ENCODE measurements at regions not wholly inside any gene's neighbourhood (a gene's known extent, or its start where the extent isn't known, plus 50 kb on each side); places are given as distances from the start of the nearest gene placed in this dataset.

DNA sequence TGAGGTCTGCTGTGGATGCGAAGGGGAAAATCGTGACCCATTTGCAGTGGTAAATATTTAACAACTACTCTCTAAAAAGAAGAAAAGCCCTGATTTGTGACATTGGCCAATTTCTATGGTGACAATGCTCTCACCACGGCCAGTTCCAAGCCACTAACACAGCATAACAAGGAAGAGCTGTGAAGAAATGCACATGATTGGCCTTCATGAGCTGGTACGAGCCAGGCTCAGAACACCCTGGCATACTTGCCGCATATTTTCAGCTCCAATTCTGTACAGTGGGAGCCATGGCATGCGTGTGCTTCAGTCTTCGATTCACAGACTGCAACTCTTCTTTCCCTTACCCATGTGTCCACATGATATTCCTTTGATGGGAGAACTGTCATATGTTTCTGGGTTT lies 363.9 kb upstream of the CDH5 start:
- H3K79me2 ChIP-seq (ENCODE audit: insufficient read depth, low read length) = no peaks in the 10 kb centered on the region
- no TSS peak for BruUV-seq (replicated peaks)
- ATAC-seq (no peak), DNase-seq (ENCODE audit: low read depth, low spot score) (no peak)
- H3K9me2 ChIP-seq (ENCODE audit: insufficient read depth) = no peaks in the 10 kb centered on the region
- no peak overlapping the region for H3K4me3 ChIP-seq (replicated peaks in 1 of 2; ENCODE audit: low read depth in 1 of 2, low read length in 2 of 2)
- no peaks in the 10 kb centered on the region for H3K9me3 ChIP-seq (ENCODE audit: control insufficient read depth in 1 of 2, insufficient read depth in 1 of 2, low read depth in 1 of 2, low read length in 2 of 2)
- ChIA-PET RAD21 (ENCODE audit: low non-redundant PET in 1 of 2, low total read pairs in 2 of 2, uncharacterized antibody in 2 of 2, unreplicated experiment in 2 of 2) (no interaction called here), POLR2A (no interaction called here), CTCF (no interaction called here)
- TF ChIP-seq CBX3 (IDR thresholded peaks at IDR 0.05; ENCODE audit: low read depth) = no peak
- TF ChIP-seq, protein P1, sequence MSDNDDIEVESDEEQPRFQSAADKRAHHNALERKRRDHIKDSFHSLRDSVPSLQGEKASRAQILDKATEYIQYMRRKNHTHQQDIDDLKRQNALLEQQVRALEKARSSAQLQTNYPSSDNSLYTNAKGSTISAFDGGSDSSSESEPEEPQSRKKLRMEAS (IDR thresholded peaks at IDR 0.05) = no peak
- no peak for TF ChIP-seq TCF7L2 (IDR thresholded peaks at IDR 0.05; ENCODE audit: borderline replicate concordance, extremely low read depth, insufficient read depth, insufficient read length)
- no peak for TF ChIP-seq POLR2A (IDR thresholded peaks at IDR 0.05; ENCODE audit: borderline replicate concordance, extremely low read depth, insufficient read depth, insufficient read length)
- TF ChIP-seq EGR1 (IDR thresholded peaks at IDR 0.05; ENCODE audit: low read depth) = no peak
- TF ChIP-seq, protein P2, sequence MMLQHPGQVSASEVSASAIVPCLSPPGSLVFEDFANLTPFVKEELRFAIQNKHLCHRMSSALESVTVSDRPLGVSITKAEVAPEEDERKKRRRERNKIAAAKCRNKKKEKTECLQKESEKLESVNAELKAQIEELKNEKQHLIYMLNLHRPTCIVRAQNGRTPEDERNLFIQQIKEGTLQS (IDR thresholded peaks at IDR 0.05) = no peak
- no peak for TF ChIP-seq SP1 (IDR thresholded peaks at IDR 0.05; ENCODE audit: low read depth)
- TF ChIP-seq POLR2AphosphoS5 (IDR thresholded peaks at IDR 0.05; ENCODE audit: low read depth, low read length) = no peak
- no peak for TF ChIP-seq SIN3A (IDR thresholded peaks at IDR 0.05; ENCODE audit: low read depth)
- TF ChIP-seq SRF (IDR thresholded peaks at IDR 0.05; ENCODE audit: low read depth) = no peak
- no peak for TF ChIP-seq ZNF274 (IDR thresholded peaks at IDR 0.05; ENCODE audit: low read depth, low read length)
- TF ChIP-seq, protein P3, sequence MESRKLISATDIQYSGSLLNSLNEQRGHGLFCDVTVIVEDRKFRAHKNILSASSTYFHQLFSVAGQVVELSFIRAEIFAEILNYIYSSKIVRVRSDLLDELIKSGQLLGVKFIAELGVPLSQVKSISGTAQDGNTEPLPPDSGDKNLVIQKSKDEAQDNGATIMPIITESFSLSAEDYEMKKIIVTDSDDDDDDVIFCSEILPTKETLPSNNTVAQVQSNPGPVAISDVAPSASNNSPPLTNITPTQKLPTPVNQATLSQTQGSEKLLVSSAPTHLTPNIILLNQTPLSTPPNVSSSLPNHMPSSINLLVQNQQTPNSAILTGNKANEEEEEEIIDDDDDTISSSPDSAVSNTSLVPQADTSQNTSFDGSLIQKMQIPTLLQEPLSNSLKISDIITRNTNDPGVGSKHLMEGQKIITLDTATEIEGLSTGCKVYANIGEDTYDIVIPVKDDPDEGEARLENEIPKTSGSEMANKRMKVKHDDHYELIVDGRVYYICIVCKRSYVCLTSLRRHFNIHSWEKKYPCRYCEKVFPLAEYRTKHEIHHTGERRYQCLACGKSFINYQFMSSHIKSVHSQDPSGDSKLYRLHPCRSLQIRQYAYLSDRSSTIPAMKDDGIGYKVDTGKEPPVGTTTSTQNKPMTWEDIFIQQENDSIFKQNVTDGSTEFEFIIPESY (IDR thresholded peaks at IDR 0.05; ENCODE audit: extremely low read depth, insufficient replicate concordance, low read length) = no peak
- TF ChIP-seq, protein P4, sequence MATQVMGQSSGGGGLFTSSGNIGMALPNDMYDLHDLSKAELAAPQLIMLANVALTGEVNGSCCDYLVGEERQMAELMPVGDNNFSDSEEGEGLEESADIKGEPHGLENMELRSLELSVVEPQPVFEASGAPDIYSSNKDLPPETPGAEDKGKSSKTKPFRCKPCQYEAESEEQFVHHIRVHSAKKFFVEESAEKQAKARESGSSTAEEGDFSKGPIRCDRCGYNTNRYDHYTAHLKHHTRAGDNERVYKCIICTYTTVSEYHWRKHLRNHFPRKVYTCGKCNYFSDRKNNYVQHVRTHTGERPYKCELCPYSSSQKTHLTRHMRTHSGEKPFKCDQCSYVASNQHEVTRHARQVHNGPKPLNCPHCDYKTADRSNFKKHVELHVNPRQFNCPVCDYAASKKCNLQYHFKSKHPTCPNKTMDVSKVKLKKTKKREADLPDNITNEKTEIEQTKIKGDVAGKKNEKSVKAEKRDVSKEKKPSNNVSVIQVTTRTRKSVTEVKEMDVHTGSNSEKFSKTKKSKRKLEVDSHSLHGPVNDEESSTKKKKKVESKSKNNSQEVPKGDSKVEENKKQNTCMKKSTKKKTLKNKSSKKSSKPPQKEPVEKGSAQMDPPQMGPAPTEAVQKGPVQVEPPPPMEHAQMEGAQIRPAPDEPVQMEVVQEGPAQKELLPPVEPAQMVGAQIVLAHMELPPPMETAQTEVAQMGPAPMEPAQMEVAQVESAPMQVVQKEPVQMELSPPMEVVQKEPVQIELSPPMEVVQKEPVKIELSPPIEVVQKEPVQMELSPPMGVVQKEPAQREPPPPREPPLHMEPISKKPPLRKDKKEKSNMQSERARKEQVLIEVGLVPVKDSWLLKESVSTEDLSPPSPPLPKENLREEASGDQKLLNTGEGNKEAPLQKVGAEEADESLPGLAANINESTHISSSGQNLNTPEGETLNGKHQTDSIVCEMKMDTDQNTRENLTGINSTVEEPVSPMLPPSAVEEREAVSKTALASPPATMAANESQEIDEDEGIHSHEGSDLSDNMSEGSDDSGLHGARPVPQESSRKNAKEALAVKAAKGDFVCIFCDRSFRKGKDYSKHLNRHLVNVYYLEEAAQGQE (IDR thresholded peaks at IDR 0.05; ENCODE audit: low read depth) = no peak
- TF ChIP-seq ELF1 (IDR thresholded peaks at IDR 0.05; ENCODE audit: borderline replicate concordance, low read depth) = no peak
- TF ChIP-seq ZFX (IDR thresholded peaks at IDR 0.05) = no peak
- no peak for TF ChIP-seq RAD21 (IDR thresholded peaks at IDR 0.05; ENCODE audit: low read depth)
- TF ChIP-seq YY1 (IDR thresholded peaks at IDR 0.05; ENCODE audit: extremely low read depth, insufficient replicate concordance, low read depth, low read length) = no peak
- no peak for TF ChIP-seq FOSL1 (IDR thresholded peaks at IDR 0.05; ENCODE audit: low read depth)
- TF ChIP-seq EZH2phosphoT487 (IDR thresholded peaks at IDR 0.05; ENCODE audit: borderline replicate concordance) = no peak
- H2AFZ ChIP-seq (ENCODE audit: low read depth, low read length, poor library complexity, severe bottlenecking) = no peak overlapping the region
- H3K27ac ChIP-seq (ENCODE audit: low read depth, low read length) = no peak overlapping the region
- intact Hi-C loops (cut with micrococcal nuclease) = no loop called here
- no peak overlapping the region for H3K9ac ChIP-seq (ENCODE audit: low read length)
- H3K4me1 ChIP-seq (ENCODE audit: control insufficient read depth in 1 of 2, insufficient read depth in 2 of 2, low read length in 2 of 2) = no peaks in the 10 kb centered on the region
- H4K20me1 ChIP-seq (ENCODE audit: insufficient read depth) = no peaks in the 10 kb centered on the region
- peaks cover 31% of the 10 kb centered on the region for H3K27me3 ChIP-seq (ENCODE audit: insufficient read depth, low read length)
- no peak overlapping the region for H3K4me2 ChIP-seq (ENCODE audit: low read length)
- H3K36me3 ChIP-seq (ENCODE audit: control insufficient read depth in 1 of 2, insufficient read depth in 2 of 2, low read length in 2 of 2) = no peaks in the 10 kb centered on the region
